ENCODE measurements at regions not wholly inside any gene's neighbourhood (a gene's known extent, or its start where the extent isn't known, plus 50 kb on each side); places are given as distances from the start of the nearest gene placed in this dataset.

GRCh38 chr16:85358704-85359146 is 246.5 kb upstream of the CIBAR2 start:
- Histone ChIP-seq H2AK5ac (ENCODE audit: insufficient read length, low read length) (no peak overlapping the region), H3K56ac (ENCODE audit: insufficient read length, low read depth, low read length) (no peak overlapping the region), H3K79me1 (ENCODE audit: insufficient read depth, low read depth, low read length, poor library complexity, severe bottlenecking) (no peaks in the 10 kb centered on the region), H2BK15ac (ENCODE audit: low read depth, low read length) (no peak overlapping the region), H4K5ac (ENCODE audit: insufficient read length, low read depth, low read length) (no peak overlapping the region), H3K4me2 (ENCODE audit: insufficient read depth, insufficient read length, low read length) (no peak overlapping the region), H4K91ac (ENCODE audit: insufficient read length, low read depth, low read length) (no peak overlapping the region), H3K18ac (ENCODE audit: insufficient read length, low read depth, low read length) (no peak overlapping the region), H2BK5ac (ENCODE audit: insufficient read length, low read length) (no peak overlapping the region), H3K4ac (ENCODE audit: low read depth, low read length) (no peak overlapping the region), H2AFZ (ENCODE audit: low read length) (no peak overlapping the region), H3K9ac (ENCODE audit: extremely low read depth, insufficient read length, low read length) (no peak overlapping the region), H2BK12ac (ENCODE audit: insufficient read length, low read depth, low read length) (no peak overlapping the region), H3K23ac (ENCODE audit: insufficient read length, low read depth, low read length) (no peak overlapping the region), H2BK20ac (ENCODE audit: low read depth, low read length, poor library complexity, severe bottlenecking) (no peak overlapping the region), H3K79me2 (ENCODE audit: insufficient read depth, low read length) (no peaks in the 10 kb centered on the region), H3K23me2 (ENCODE audit: insufficient read length, low read depth, low read length, poor library complexity, severe bottlenecking) (no peaks in the 10 kb centered on the region), H3K27ac (ENCODE audit: insufficient read length, low read depth, low read length) (no peak overlapping the region), H4K20me1 (ENCODE audit: control insufficient read depth, insufficient read depth, insufficient read length) (no peaks in the 10 kb centered on the region), H3K9me3 (ENCODE audit: control insufficient read depth, low read depth, low read length) (no peaks in the 10 kb centered on the region), H2BK120ac (ENCODE audit: low read depth, low read length, poor library complexity, severe bottlenecking) (no peak overlapping the region), H3T11ph (ENCODE audit: low read length) (no peak overlapping the region), H3K14ac (ENCODE audit: insufficient read depth, low read length) (no peak overlapping the region), H4K8ac (replicated peaks; ENCODE audit: insufficient read length, low read depth, low read length) (no peak overlapping the region), H3K4me1 (ENCODE audit: insufficient read depth, low read length) (no peaks in the 10 kb centered on the region), H3K27me3 (ENCODE audit: insufficient read depth, low read length) (no peaks in the 10 kb centered on the region)
- H3K36me3 Mint-ChIP-seq (ENCODE audit: insufficient read depth in 1 of 3, low read depth in 3 of 3): peaks cover 2 to 7% (median 4%) of the 10 kb centered on the region in 3 experiments; a peak in 5 of 7 replicates
- H3K27ac Mint-ChIP-seq: no peak overlapping the region
- DNase-seq: no peak
- TF ChIP-seq CTCF (conservative IDR thresholded peaks at IDR 0.05): no peak
- H3K4me3 Mint-ChIP-seq: no peak overlapping the region
- WGBS (ENCODE audit: extremely low coverage, insufficient read length, low lambda C conversion rate): no CpG with 5 or more reads among the region's 10 CpGs
- H3K4me1 Mint-ChIP-seq: peaks cover 4 to 14% of the 10 kb centered on the region in 2 experiments
- H3K27me3 Mint-ChIP-seq (ENCODE audit: low read depth): peaks cover 8% of the 10 kb centered on the region
- peaks cover 3 to 7% of the 10 kb centered on the region in 2 experiments; a peak in 4 of 5 replicates for H3K9me3 Mint-ChIP-seq

Measured in H9 (cell line).